ENCODE measurements at regions not wholly inside any gene's neighbourhood (a gene's known extent, or its start where the extent isn't known, plus 50 kb on each side); places are given as distances from the start of the nearest gene placed in this dataset.

- no peaks in the 10 kb centered on the region for H3K9me3 ChIP-seq
- H3K27me3 ChIP-seq (ENCODE audit: insufficient read depth in 3 of 3, low read length in 2 of 3): peaks cover 0 to 1% (median 0%) of the 10 kb centered on the region in 3 donors
- H3K4me1 ChIP-seq: no peaks in the 10 kb centered on the region
- no peaks in the 10 kb centered on the region for H3K36me3 ChIP-seq (ENCODE audit: insufficient read depth in 1 of 2, low read depth in 1 of 2)
- no peak overlapping the region for H3K4me3 ChIP-seq
- H3K27ac ChIP-seq: no peak overlapping the region
- whole genome bisulfite sequencing, 3 donors: 76 to 88% (median 86%) methylated on average over 3 of the region's 3 CpGs
- TF ChIP-seq CTCF (IDR thresholded peaks at IDR 0.05): no peak
- DNase-seq: no peak
- intact Hi-C loops (cut with DNase I): no loop called here
- ATAC-seq: no peak
Observed at GRCh38 chr12:70031046-70031445, 206.0 kb downstream of the MYRFL start.

- Histone ChIP-seq H3K4me3 (no peak overlapping the region), H3K27me3 (ENCODE audit: insufficient read depth in 3 of 3, low read length in 2 of 3) (peaks cover 0 to 1% (median 0%) of the 10 kb centered on the region in 3 donors), H3K36me3 (ENCODE audit: insufficient read depth in 1 of 2, low read depth in 1 of 2) (no peaks in the 10 kb centered on the region), H3K4me1 (no peaks in the 10 kb centered on the region), H3K9me3 (no peaks in the 10 kb centered on the region), H3K27ac (no peak overlapping the region)
- DNase-seq (no peak), ATAC-seq (no peak)
- TF ChIP-seq CTCF (IDR thresholded peaks at IDR 0.05): no peak
- intact Hi-C loops (cut with DNase I): no loop called here
Observed at GRCh38 chr12:70032076-70032475, 207.0 kb downstream of the MYRFL start.

- H3K4me3 ChIP-seq: no peak overlapping the region
- no peaks in the 10 kb centered on the region for H3K36me3 ChIP-seq (ENCODE audit: insufficient read depth in 1 of 2, low read depth in 1 of 2)
- H3K27ac ChIP-seq: no peak overlapping the region
- intact Hi-C loops (cut with DNase I): no loop called here
- WGBS, 3 donors: 77 to 93% (median 85%) methylated on average over 3 of the region's 3 CpGs
- TF ChIP-seq CTCF (IDR thresholded peaks at IDR 0.05): no peak
- H3K4me1 ChIP-seq: no peaks in the 10 kb centered on the region
- no peak for ATAC-seq
- DNase-seq: no peak
- H3K27me3 ChIP-seq (ENCODE audit: insufficient read depth in 3 of 3, low read length in 2 of 3): peaks cover 0 to under 1% (median 0%) of the 10 kb centered on the region in 3 donors
- no peaks in the 10 kb centered on the region for H3K9me3 ChIP-seq
Observed at GRCh38 chr12:70033310-70033709, 208.3 kb downstream of the MYRFL start.

- WGBS, 3 donors: 60 to 63% (median 61%) methylated on average over 2 of the region's 2 CpGs
- intact Hi-C loops (cut with DNase I): no loop called here
- peaks cover 4% of the 10 kb centered on the region for H3K4me1 ChIP-seq
- no peaks in the 10 kb centered on the region for H3K27me3 ChIP-seq (ENCODE audit: insufficient read depth in 3 of 3, low read length in 2 of 3)
- TF ChIP-seq CTCF (IDR thresholded peaks at IDR 0.05): no peak
- ATAC-seq (no peak), DNase-seq (no peak)
- no peaks in the 10 kb centered on the region for H3K9me3 ChIP-seq
- no peak overlapping the region for H3K4me3 ChIP-seq
- H3K36me3 ChIP-seq (ENCODE audit: insufficient read depth in 1 of 2, low read depth in 1 of 2): no peaks in the 10 kb centered on the region
- no peak overlapping the region for H3K27ac ChIP-seq
Observed at GRCh38 chr12:70040141-70040540, 203.1 kb upstream of the CNOT2 start.

- H3K27ac ChIP-seq: no peak overlapping the region
- intact Hi-C loops (cut with DNase I): no loop called here
- no peaks in the 10 kb centered on the region for H3K27me3 ChIP-seq (ENCODE audit: insufficient read depth in 3 of 3, low read length in 2 of 3)
- TF ChIP-seq CTCF (IDR thresholded peaks at IDR 0.05): no peak
- H3K36me3 ChIP-seq (ENCODE audit: insufficient read depth in 1 of 2, low read depth in 1 of 2): no peaks in the 10 kb centered on the region
- WGBS, 3 donors: 41 to 44% (median 42%) methylated on average over 6 of the region's 6 CpGs
- ATAC-seq (no peak), DNase-seq (no peak)
- peaks cover 4% of the 10 kb centered on the region for H3K4me1 ChIP-seq
- no peaks in the 10 kb centered on the region for H3K9me3 ChIP-seq
- H3K4me3 ChIP-seq: no peak overlapping the region
Observed at GRCh38 chr12:70042675-70043074, 200.6 kb upstream of the CNOT2 start.
